ENCODE measurements at regions not wholly inside any gene's neighbourhood (a gene's known extent, or its start where the extent isn't known, plus 50 kb on each side); places are given as distances from the start of the nearest gene placed in this dataset.

DNA sequence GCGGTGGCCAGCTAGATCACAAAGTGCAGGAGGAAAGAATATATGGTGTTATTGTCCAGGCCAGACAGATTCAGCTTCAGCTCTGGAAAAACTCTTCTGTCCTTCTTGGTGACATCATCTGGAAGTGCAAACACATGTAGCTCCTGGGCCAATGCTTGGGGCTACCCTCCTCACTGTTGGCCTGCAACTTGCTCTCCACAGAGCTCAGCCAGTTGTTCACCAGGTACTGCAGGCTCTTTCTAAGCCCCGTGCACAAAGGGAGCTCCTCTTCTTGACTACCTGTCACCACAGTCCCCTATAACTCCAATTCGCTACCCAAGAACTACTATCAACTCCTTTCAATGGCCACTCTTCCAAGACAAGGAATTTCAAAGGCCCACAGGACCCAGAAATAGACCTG is 1175.9 kb upstream of the CDH9 start:
- no peak overlapping the region for H3K4me3 ChIP-seq (replicated peaks; ENCODE audit: low read depth, low read length)
- DNase-seq (ENCODE audit: extremely low read depth, insufficient read length), result no peak
- TF ChIP-seq, protein P1, sequence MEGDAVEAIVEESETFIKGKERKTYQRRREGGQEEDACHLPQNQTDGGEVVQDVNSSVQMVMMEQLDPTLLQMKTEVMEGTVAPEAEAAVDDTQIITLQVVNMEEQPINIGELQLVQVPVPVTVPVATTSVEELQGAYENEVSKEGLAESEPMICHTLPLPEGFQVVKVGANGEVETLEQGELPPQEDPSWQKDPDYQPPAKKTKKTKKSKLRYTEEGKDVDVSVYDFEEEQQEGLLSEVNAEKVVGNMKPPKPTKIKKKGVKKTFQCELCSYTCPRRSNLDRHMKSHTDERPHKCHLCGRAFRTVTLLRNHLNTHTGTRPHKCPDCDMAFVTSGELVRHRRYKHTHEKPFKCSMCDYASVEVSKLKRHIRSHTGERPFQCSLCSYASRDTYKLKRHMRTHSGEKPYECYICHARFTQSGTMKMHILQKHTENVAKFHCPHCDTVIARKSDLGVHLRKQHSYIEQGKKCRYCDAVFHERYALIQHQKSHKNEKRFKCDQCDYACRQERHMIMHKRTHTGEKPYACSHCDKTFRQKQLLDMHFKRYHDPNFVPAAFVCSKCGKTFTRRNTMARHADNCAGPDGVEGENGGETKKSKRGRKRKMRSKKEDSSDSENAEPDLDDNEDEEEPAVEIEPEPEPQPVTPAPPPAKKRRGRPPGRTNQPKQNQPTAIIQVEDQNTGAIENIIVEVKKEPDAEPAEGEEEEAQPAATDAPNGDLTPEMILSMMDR (IDR thresholded peaks at IDR 0.05; ENCODE audit: insufficient read depth, low read length, poor library complexity, severe bottlenecking), result no peak
- H3K36me3 ChIP-seq (ENCODE audit: control insufficient read depth, insufficient read depth, low read length), result no peaks in the 10 kb centered on the region
- no peaks in the 10 kb centered on the region for H3K27me3 ChIP-seq (replicated peaks; ENCODE audit: control insufficient read depth, insufficient read depth, low read length)

DNA sequence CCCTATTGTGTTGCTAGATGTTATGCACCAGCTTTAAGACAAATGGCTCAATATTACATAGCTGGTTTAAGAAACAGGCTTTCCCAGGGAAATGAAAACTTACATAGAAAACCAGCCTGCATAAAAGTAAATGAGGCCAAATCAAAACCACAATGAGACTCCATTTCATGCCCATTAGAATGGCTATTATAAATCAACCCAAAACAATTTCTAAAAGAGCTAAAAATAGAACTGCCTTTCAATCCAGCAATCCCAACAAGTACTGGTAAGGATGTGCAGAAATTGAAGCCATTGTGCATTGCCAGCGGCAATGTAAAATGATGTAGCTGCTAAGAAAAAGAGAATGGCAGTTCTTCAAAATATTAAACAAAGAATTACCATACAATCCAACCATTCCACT is 1170.0 kb upstream of the CDH9 start:
- no peak overlapping the region for H3K4me3 ChIP-seq (replicated peaks; ENCODE audit: low read depth, low read length)
- H3K27me3 ChIP-seq (replicated peaks; ENCODE audit: control insufficient read depth, insufficient read depth, low read length), result no peaks in the 10 kb centered on the region
- TF ChIP-seq, protein P1 (IDR thresholded peaks at IDR 0.05; ENCODE audit: insufficient read depth, low read length, poor library complexity, severe bottlenecking), result no peak
- no peak for DNase-seq (ENCODE audit: extremely low read depth, insufficient read length)
- H3K36me3 ChIP-seq (ENCODE audit: control insufficient read depth, insufficient read depth, low read length), result no peaks in the 10 kb centered on the region

DNA sequence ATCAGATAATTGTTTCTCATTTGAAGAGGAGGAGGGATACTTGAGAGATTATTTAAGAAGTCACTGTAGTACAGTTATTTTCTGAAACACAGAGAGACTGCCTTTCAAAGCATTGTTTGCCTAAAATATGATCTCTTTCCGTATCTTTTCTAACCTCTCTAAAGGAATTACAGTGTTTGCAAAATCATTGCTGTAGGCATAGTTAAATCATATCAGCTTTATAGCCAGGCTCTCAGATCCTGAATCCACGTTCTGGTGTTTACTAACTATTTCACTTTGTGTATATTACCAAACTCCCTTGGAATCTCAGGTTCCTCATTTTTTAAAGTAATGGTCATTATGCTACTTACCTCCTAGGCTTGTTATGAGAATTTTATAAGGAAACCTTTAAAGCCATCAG is 1151.6 kb upstream of the CDH9 start:
- H3K4me3 ChIP-seq (replicated peaks; ENCODE audit: low read depth, low read length), result no peak overlapping the region
- DNase-seq (ENCODE audit: extremely low read depth, insufficient read length), result no peak
- H3K27me3 ChIP-seq (replicated peaks; ENCODE audit: control insufficient read depth, insufficient read depth, low read length), result no peaks in the 10 kb centered on the region
- no peaks in the 10 kb centered on the region for H3K36me3 ChIP-seq (ENCODE audit: control insufficient read depth, insufficient read depth, low read length)
- TF ChIP-seq, protein P1 (IDR thresholded peaks at IDR 0.05; ENCODE audit: insufficient read depth, low read length, poor library complexity, severe bottlenecking), result no peak

DNA sequence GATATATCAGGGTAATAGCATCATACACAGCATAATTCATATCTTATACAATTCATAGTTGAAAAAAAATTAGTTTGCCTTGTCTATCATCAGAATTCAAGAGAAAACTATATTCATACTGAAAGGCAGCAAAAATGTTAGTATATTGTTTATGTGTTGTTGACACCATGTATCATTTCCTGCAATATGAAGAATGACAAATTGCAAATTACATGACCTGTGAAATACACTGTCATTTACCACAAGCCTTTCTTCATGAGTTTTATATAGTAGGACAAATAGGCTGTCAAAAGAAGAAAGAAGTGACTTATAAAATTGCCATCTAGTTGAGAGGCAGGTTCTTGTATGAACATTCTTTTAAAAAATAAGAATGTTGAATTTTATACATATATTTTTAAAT is 1136.3 kb upstream of the CDH9 start:
- DNase-seq (ENCODE audit: extremely low read depth, insufficient read length), result no peak
- TF ChIP-seq, protein P1 (IDR thresholded peaks at IDR 0.05; ENCODE audit: insufficient read depth, low read length, poor library complexity, severe bottlenecking), result no peak
- H3K27me3 ChIP-seq (replicated peaks; ENCODE audit: control insufficient read depth, insufficient read depth, low read length), result no peaks in the 10 kb centered on the region
- no peaks in the 10 kb centered on the region for H3K36me3 ChIP-seq (ENCODE audit: control insufficient read depth, insufficient read depth, low read length)
- H3K4me3 ChIP-seq (replicated peaks; ENCODE audit: low read depth, low read length), result no peak overlapping the region

DNA sequence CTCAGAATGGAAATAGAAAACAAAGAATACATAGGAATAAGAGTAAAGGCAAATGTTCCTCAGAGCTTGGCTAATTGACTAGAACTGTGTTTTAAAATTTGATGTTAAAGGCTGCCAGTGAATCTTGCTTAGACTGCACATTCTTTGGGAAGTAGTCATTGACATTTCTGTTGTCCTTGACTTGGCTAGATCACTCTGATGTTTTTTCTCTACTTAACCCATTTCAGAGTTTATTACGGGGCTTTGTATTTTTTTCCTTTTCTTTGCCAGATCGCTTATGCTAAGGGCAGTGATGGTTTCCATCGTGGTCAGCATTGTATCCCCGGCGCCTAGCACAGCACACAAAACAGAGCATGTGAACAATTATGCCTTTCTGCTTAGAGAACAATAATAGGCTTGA is 1126.7 kb upstream of the CDH9 start:
- no peak for DNase-seq (ENCODE audit: extremely low read depth, insufficient read length)
- Histone ChIP-seq H3K27me3 (replicated peaks; ENCODE audit: control insufficient read depth, insufficient read depth, low read length) (no peaks in the 10 kb centered on the region), H3K4me3 (replicated peaks; ENCODE audit: low read depth, low read length) (no peak overlapping the region), H3K36me3 (ENCODE audit: control insufficient read depth, insufficient read depth, low read length) (no peaks in the 10 kb centered on the region)
- TF ChIP-seq, protein P1 (IDR thresholded peaks at IDR 0.05; ENCODE audit: insufficient read depth, low read length, poor library complexity, severe bottlenecking), result no peak

DNA sequence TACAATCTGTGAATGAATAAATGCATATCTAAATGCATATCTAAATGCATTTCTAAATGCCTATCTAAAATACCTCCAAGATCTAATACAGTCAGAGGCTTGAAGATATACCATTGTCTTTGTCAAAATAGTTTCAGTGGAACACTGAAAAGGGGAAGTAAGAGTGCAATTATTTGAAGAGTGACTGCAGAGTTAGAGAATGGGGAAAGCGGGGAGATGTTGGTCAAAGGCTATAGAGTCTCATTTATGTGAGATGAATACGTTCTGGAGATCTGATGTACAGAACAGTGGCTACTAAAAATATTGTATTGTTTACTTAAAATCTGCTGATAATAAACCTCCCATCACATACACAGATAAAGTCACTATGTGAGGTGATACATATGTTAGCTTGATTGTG is 1126.2 kb upstream of the CDH9 start:
- DNase-seq (ENCODE audit: extremely low read depth, insufficient read length), result no peak
- Histone ChIP-seq H3K27me3 (replicated peaks; ENCODE audit: control insufficient read depth, insufficient read depth, low read length) (no peaks in the 10 kb centered on the region), H3K4me3 (replicated peaks; ENCODE audit: low read depth, low read length) (no peak overlapping the region), H3K36me3 (ENCODE audit: control insufficient read depth, insufficient read depth, low read length) (no peaks in the 10 kb centered on the region)
- TF ChIP-seq, protein P1 (IDR thresholded peaks at IDR 0.05; ENCODE audit: insufficient read depth, low read length, poor library complexity, severe bottlenecking), result no peak

All from GM06990 (cell line).